ENCODE measurements at regions not wholly inside any gene's neighbourhood (a gene's known extent, or its start where the extent isn't known, plus 50 kb on each side); places are given as distances from the start of the nearest gene placed in this dataset.
A peak's percentile ranks its signal among the peaks of the same experiment; 100 is the strongest.

- Histone ChIP-seq H3K9me3 (ENCODE audit: control insufficient read depth, insufficient read depth, low read length) (no peaks in the 10 kb centered on the region), H3K4me1 (ENCODE audit: control insufficient read depth, insufficient read depth, low read length) (no peaks in the 10 kb centered on the region), H3K27me3 (ENCODE audit: control insufficient read depth, insufficient read depth, low read length) (peaks cover 7% of the 10 kb centered on the region), H3K27ac (ENCODE audit: low read length) (no peak overlapping the region), H3K4me3 (ENCODE audit: low read length) (no peak overlapping the region), H3K36me3 (ENCODE audit: control insufficient read depth, insufficient read depth, low read length) (no peaks in the 10 kb centered on the region)
- peaks cover 0 to 5% of the 10 kb centered on the region in 2 donors for H3K4me1 Mint-ChIP-seq
- H3K9me3 Mint-ChIP-seq: no peaks in the 10 kb centered on the region
- H3K27me3 Mint-ChIP-seq (ENCODE audit: low read depth in 2 of 2): peaks cover 31 to 32% of the 10 kb centered on the region in 2 donors
- TF ChIP-seq CTCF (IDR thresholded peaks at IDR 0.05): no peak
- no peak overlapping the region for H3K4me3 Mint-ChIP-seq
- intact Hi-C loops (cut with micrococcal nuclease): loop anchor here (10.0 kb wide), 1 partner anchor 652 kb away; no protein-coding TSS in a partner anchor
- WGBS (ENCODE audit: insufficient coverage): 72% methylated on average over 2 of the region's 2 CpGs
- no peak overlapping the region for H3K27ac Mint-ChIP-seq
- DNase-seq: no peak
- no peak for ATAC-seq
- no peaks in the 10 kb centered on the region for H3K36me3 Mint-ChIP-seq
These were observed 102.4 kb upstream of the MAML3 start for GRCh38 chr4:140256335-140256734.

- no peaks in the 10 kb centered on the region for H3K36me3 ChIP-seq (ENCODE audit: control insufficient read depth, insufficient read depth, low read length)
- no peak overlapping the region for H3K27ac ChIP-seq (ENCODE audit: low read length)
- ATAC-seq (no peak), DNase-seq (no peak)
- peaks cover 7% of the 10 kb centered on the region for H3K27me3 ChIP-seq (ENCODE audit: control insufficient read depth, insufficient read depth, low read length)
- Mint-ChIP-seq H3K27ac (no peak overlapping the region), H3K4me1 (peaks cover 0 to 5% of the 10 kb centered on the region in 2 donors), H3K36me3 (no peaks in the 10 kb centered on the region), H3K27me3 (ENCODE audit: low read depth in 2 of 2) (peaks cover 31% of the 10 kb centered on the region in 2 donors), H3K9me3 (no peaks in the 10 kb centered on the region), H3K4me3 (no peak overlapping the region)
- WGBS (ENCODE audit: insufficient coverage): 100% methylated on average over 1 of the region's 1 CpG
- no peak overlapping the region for H3K4me3 ChIP-seq (ENCODE audit: low read length)
- no peaks in the 10 kb centered on the region for H3K9me3 ChIP-seq (ENCODE audit: control insufficient read depth, insufficient read depth, low read length)
- no peak for TF ChIP-seq CTCF (IDR thresholded peaks at IDR 0.05)
- intact Hi-C loops (cut with micrococcal nuclease): loop anchor here (10.0 kb wide), 1 partner anchor 651 kb away; no protein-coding TSS in a partner anchor
- H3K4me1 ChIP-seq (ENCODE audit: control insufficient read depth, insufficient read depth, low read length): no peaks in the 10 kb centered on the region
These were observed 101.9 kb upstream of the MAML3 start for GRCh38 chr4:140255927-140256326.

GRCh38 chr4:140255467-140255866, 101.5 kb upstream of the MAML3 start:
- TF ChIP-seq CTCF (IDR thresholded peaks at IDR 0.05): no peak
- H3K9me3 ChIP-seq (ENCODE audit: control insufficient read depth, insufficient read depth, low read length): no peaks in the 10 kb centered on the region
- Mint-ChIP-seq H3K9me3 (no peaks in the 10 kb centered on the region), H3K4me1 (peaks cover 0 to 5% of the 10 kb centered on the region in 2 donors), H3K27me3 (ENCODE audit: low read depth in 2 of 2) (peaks cover 30% of the 10 kb centered on the region in 2 donors), H3K4me3 (no peak overlapping the region), H3K27ac (no peak overlapping the region), H3K36me3 (no peaks in the 10 kb centered on the region)
- DNase-seq: no peak
- ATAC-seq: no peak
- H3K27me3 ChIP-seq (ENCODE audit: control insufficient read depth, insufficient read depth, low read length): peaks cover 7% of the 10 kb centered on the region
- intact Hi-C loops (cut with micrococcal nuclease): loop anchor here (10.0 kb wide), 1 partner anchor 651 kb away; no protein-coding TSS in a partner anchor
- 64% methylated on average over 4 of the region's 5 CpGs for WGBS (ENCODE audit: insufficient coverage)
- H3K27ac ChIP-seq (ENCODE audit: low read length): no peak overlapping the region
- H3K4me3 ChIP-seq (ENCODE audit: low read length): no peak overlapping the region
- no peaks in the 10 kb centered on the region for H3K36me3 ChIP-seq (ENCODE audit: control insufficient read depth, insufficient read depth, low read length)
- H3K4me1 ChIP-seq (ENCODE audit: control insufficient read depth, insufficient read depth, low read length): no peaks in the 10 kb centered on the region

- 90% methylated on average over 2 of the region's 2 CpGs for WGBS (ENCODE audit: insufficient coverage)
- Histone ChIP-seq H3K27ac (ENCODE audit: low read length) (no peak overlapping the region), H3K36me3 (ENCODE audit: control insufficient read depth, insufficient read depth, low read length) (no peaks in the 10 kb centered on the region), H3K9me3 (ENCODE audit: control insufficient read depth, insufficient read depth, low read length) (no peaks in the 10 kb centered on the region), H3K27me3 (ENCODE audit: control insufficient read depth, insufficient read depth, low read length) (peaks cover 7% of the 10 kb centered on the region), H3K4me3 (ENCODE audit: low read length) (no peak overlapping the region), H3K4me1 (ENCODE audit: control insufficient read depth, insufficient read depth, low read length) (no peaks in the 10 kb centered on the region)
- H3K4me3 Mint-ChIP-seq: peak overlapping the region; percentile 13
- no peak overlapping the region for H3K27ac Mint-ChIP-seq
- intact Hi-C loops (cut with micrococcal nuclease): loop anchor here (5.0 to 10.0 kb wide), 2 partner anchors 202 to 650 kb away; no protein-coding TSS in a partner anchor
- H3K36me3 Mint-ChIP-seq: no peaks in the 10 kb centered on the region
- ATAC-seq (no peak), DNase-seq (no peak)
- no peak for TF ChIP-seq CTCF (IDR thresholded peaks at IDR 0.05)
- no peaks in the 10 kb centered on the region for H3K9me3 Mint-ChIP-seq
- peaks cover 0 to 5% of the 10 kb centered on the region in 2 donors for H3K4me1 Mint-ChIP-seq
- H3K27me3 Mint-ChIP-seq (ENCODE audit: low read depth in 2 of 2): peaks cover 29 to 30% of the 10 kb centered on the region in 2 donors
These were observed 100.8 kb upstream of the MAML3 start for GRCh38 chr4:140254651-140255299.

Measured in natural killer cell (primary cell).